H1 (cell line): ENCODE measurements at regions not wholly inside any gene's neighbourhood (a gene's known extent, or its start where the extent isn't known, plus 50 kb on each side); places are given as distances from the start of the nearest gene placed in this dataset.

ENCODE experiments used
- CTCF ChIA-PET: fragments of 300-600 bp; sonication (Branson Sonifier 250); formaldehyde crosslinking; loops from one replicate; lab custom pipeline; 2021; ENCODE audit not compliant: partially characterized antibody; lab: Charles Lee
- POLR2A ChIA-PET: fragments of 300-600 bp; sonication (Branson Sonifier 250); formaldehyde crosslinking; loops from one replicate; lab custom pipeline; 2021; ENCODE audit warnings: inconsistent platforms; ENCODE audit not compliant: partially characterized antibody; lab: Charles Lee
- DNase-seq, 2 experiments: peaks; one replicate each; pipeline versions ENCODE4 v3.0.0 to v3.0.0-alpha.2; 2010 to 2022; ENCODE audit warnings: low spot score in 2 of 2, low read depth in 1 of 2, mixed read lengths in 1 of 2
- FAIRE-seq: peaks from 2 replicates; lab custom pipeline; 2011; peaks lifted over from hg19 to GRCh38; lab: Jason Lieb, UNC
- H2AFZ ChIP-seq: 2 replicates; pipeline ENCODE4 v1.8.1; 2012; ENCODE audit warnings: low read length, inconsistent platforms
- H2AK5ac ChIP-seq: 2 replicates; pipeline ENCODE4 v1.6.1; 2013; ENCODE audit warnings: low read depth, low read length
- H2BK120ac ChIP-seq: replicated peaks from 2 replicates; pipeline ENCODE3; 2013; ENCODE audit warnings: low read depth, low read length, inconsistent platforms
- H2BK12ac ChIP-seq: 2 replicates; pipeline ENCODE4 v1.6.1; 2013; ENCODE audit warnings: low read depth, low read length
- H2BK15ac ChIP-seq: 2 replicates; pipeline ENCODE4 v1.6.1; 2013; ENCODE audit warnings: low read length
- H2BK20ac ChIP-seq: 2 replicates; pipeline ENCODE4 v1.6.1; 2013; ENCODE audit warnings: low read length
- H2BK5ac ChIP-seq: 2 replicates; pipeline ENCODE4 v1.6.1; 2013; ENCODE audit warnings: low read depth, low read length
- H3K14ac ChIP-seq: 2 replicates; pipeline ENCODE4 v1.6.1; 2013; ENCODE audit warnings: inconsistent platforms; ENCODE audit not compliant: insufficient read length
- H3K18ac ChIP-seq: 2 replicates; pipeline ENCODE4 v1.6.1; 2013; ENCODE audit warnings: low read length; ENCODE audit errors: extremely low read depth
- H3K23ac ChIP-seq: 2 replicates; pipeline ENCODE4 v1.6.1; 2013; ENCODE audit warnings: inconsistent platforms; ENCODE audit not compliant: insufficient read length
- H3K23me2 ChIP-seq: 2 replicates; pipeline ENCODE4 v1.6.1; 2013; ENCODE audit warnings: low read depth, low read length
- H3K27ac ChIP-seq: 2 replicates; pipeline ENCODE4 v1.6.1; 2011; ENCODE audit warnings: low read depth, low read length, inconsistent platforms
- H3K27me3 ChIP-seq, 4 experiments: replicated peaks in 1 of 4; 1 replicate in 1 of 4; 2 replicates in 3 of 4; pipeline versions ENCODE4 v1.6.1 to v1.8.1; 2011 to 2013; ENCODE audit warnings: low read length in 3 of 4, mild to moderate bottlenecking in 3 of 4, inconsistent platforms in 2 of 4, mixed read lengths in 2 of 4, moderate library complexity in 1 of 4; ENCODE audit not compliant: control insufficient read depth in 3 of 4, insufficient read depth in 3 of 4; ENCODE audit errors: extremely low read depth in 1 of 4
- H3K36me3 ChIP-seq, 4 experiments: 2 replicates each; pipeline versions ENCODE4 v1.6.1 to v1.8.1; 2011 to 2013; ENCODE audit warnings: mild to moderate bottlenecking in 4 of 4, low read length in 3 of 4, moderate library complexity in 2 of 4, control low read depth in 1 of 4, inconsistent platforms in 1 of 4; ENCODE audit not compliant: insufficient read depth in 4 of 4, control insufficient read depth in 2 of 4
- H3K4ac ChIP-seq: replicated peaks from 2 replicates; pipeline ENCODE3; 2013; ENCODE audit warnings: low read length, low read depth, mixed read lengths, inconsistent platforms; ENCODE audit not compliant: insufficient read length
- H3K4me1 ChIP-seq, 4 experiments: replicated peaks in 1 of 4; 1 replicate in 1 of 4; 2 replicates in 3 of 4; pipeline versions ENCODE4 v1.6.1 to v1.8.1; 2011 to 2013; ENCODE audit warnings: low read length in 3 of 4, inconsistent platforms in 2 of 4, mixed read lengths in 1 of 4; ENCODE audit not compliant: insufficient read depth in 4 of 4, control insufficient read depth in 3 of 4
- H3K4me2 ChIP-seq, 2 experiments: 2 replicates each; pipeline versions ENCODE4 v1.6.1 to v1.8.1; 2011 to 2013; ENCODE audit warnings: low read depth in 2 of 2, low read length in 2 of 2, control low read depth in 1 of 2, inconsistent platforms in 1 of 2, mild to moderate bottlenecking in 1 of 2; ENCODE audit not compliant: insufficient read depth in 1 of 2
- H3K4me3 ChIP-seq, 4 experiments: fragments of 200-600, 300-600 bp in 1 of 4; sonication (generic), shearing (Covaris generic), sonication (Bioruptor Twin) in 1 of 4; 2 replicates each; pipeline versions ENCODE4 v1.5.1 to v1.8.1; 2011 to 2016; ENCODE audit warnings: low read length in 4 of 4, low read depth in 3 of 4, control low read depth in 2 of 4, inconsistent platforms in 2 of 4, mild to moderate bottlenecking in 2 of 4, mixed read lengths in 1 of 4, moderate library complexity in 1 of 4; ENCODE audit not compliant: insufficient read depth in 2 of 4; ENCODE audit errors: extremely low read depth in 1 of 4
- H3K56ac ChIP-seq: replicated peaks from 2 replicates; pipeline ENCODE3; 2013; ENCODE audit warnings: low read depth, mild to moderate bottlenecking, mixed read lengths, low read length, inconsistent platforms; ENCODE audit not compliant: insufficient read length
- H3K79me1 ChIP-seq: 2 replicates; pipeline ENCODE4 v1.6.1; 2013; ENCODE audit warnings: low read depth, low read length, control low read depth
- H3K79me2 ChIP-seq, 2 experiments: 2 replicates each; pipeline versions ENCODE4 v1.6.1 to v1.8.1; 2012 to 2013; ENCODE audit warnings: low read length in 2 of 2, mild to moderate bottlenecking in 2 of 2, inconsistent platforms in 1 of 2; ENCODE audit not compliant: insufficient read depth in 2 of 2, control insufficient read depth in 1 of 2
- H3K9ac ChIP-seq, 4 experiments: replicated peaks in 1 of 4; 1 replicate in 1 of 4; 2 replicates in 3 of 4; pipeline versions ENCODE4 v1.6.1 to v1.8.1; 2011 to 2013; ENCODE audit warnings: low read depth in 3 of 4, low read length in 3 of 4, control low read depth in 2 of 4, mild to moderate bottlenecking in 2 of 4, moderate library complexity in 2 of 4, inconsistent platforms in 1 of 4; ENCODE audit errors: extremely low read depth in 1 of 4
- H3K9me3 ChIP-seq, 2 experiments: 2 replicates each; pipeline versions ENCODE4 v1.6.1 to v1.8.1; 2012 to 2013; ENCODE audit warnings: mild to moderate bottlenecking in 2 of 2, moderate library complexity in 2 of 2, control low read depth in 1 of 2, inconsistent platforms in 1 of 2, low read depth in 1 of 2, low read length in 1 of 2, mixed read lengths in 1 of 2; ENCODE audit not compliant: insufficient read depth in 2 of 2
- H4K20me1 ChIP-seq, 2 experiments: replicated peaks in 1 of 2; 2 replicates each; pipeline versions ENCODE3 to v1.8.1; 2011 to 2013; ENCODE audit warnings: inconsistent platforms in 2 of 2, low read length in 2 of 2, mild to moderate bottlenecking in 1 of 2; ENCODE audit not compliant: insufficient read depth in 2 of 2, control insufficient read depth in 1 of 2
- H4K5ac ChIP-seq: 2 replicates; pipeline ENCODE4 v1.6.1; 2013; ENCODE audit warnings: low read length, low read depth, mixed read lengths, inconsistent platforms; ENCODE audit not compliant: insufficient read length
- H4K8ac ChIP-seq: 2 replicates; pipeline ENCODE4 v1.8.0; 2013; ENCODE audit warnings: mild to moderate bottlenecking, moderate library complexity, low read length, inconsistent platforms; ENCODE audit not compliant: insufficient read depth; ENCODE audit errors: extremely low read depth
- H4K91ac ChIP-seq: replicated peaks from 2 replicates; pipeline ENCODE3; 2013; ENCODE audit warnings: low read length, mixed read lengths, inconsistent platforms; ENCODE audit not compliant: insufficient read length
- ASH2L ChIP-seq: fragments of 200-600, 300-600 bp; sonication (generic); IDR thresholded peaks from one replicate; pipeline ENCODE4 v1.7.1; 2017; ENCODE audit warnings: low read length
- CREB1 ChIP-seq: IDR thresholded peaks from 2 replicates; pipeline ENCODE4 v1.6.1; 2012; ENCODE audit warnings: inconsistent platforms
- CTBP2 ChIP-seq: IDR thresholded peaks from 2 replicates; pipeline ENCODE4 v1.7.0; 2011; ENCODE audit warnings: borderline replicate concordance, mild to moderate bottlenecking, moderate library complexity, mixed read lengths, low read length; ENCODE audit not compliant: insufficient read depth, insufficient read length
- JUN ChIP-seq: IDR thresholded peaks from 2 replicates; pipeline ENCODE4 v1.6.1; 2011; ENCODE audit warnings: low read depth, mild to moderate bottlenecking, improper control_type of control experiment, low read length
- MAFK ChIP-seq: IDR thresholded peaks from 2 replicates; pipeline ENCODE4 v1.6.1; 2012; ENCODE audit warnings: low read depth, mild to moderate bottlenecking, improper control_type of control experiment, low read length
- SP4 ChIP-seq: IDR thresholded peaks from 2 replicates; pipeline ENCODE4 v1.6.1; 2012; ENCODE audit warnings: low read length, inconsistent platforms
- WGBS, 2 experiments: shearing (Covaris generic) in 1 of 2; methylation state at CpG; one replicate each; pipeline versions ENCODE4 v1.1.6 to v1.1.7; 2013 to 2015; ENCODE audit warnings: low lambda C conversion rate in 2 of 2, mixed read lengths in 2 of 2, inconsistent platforms in 1 of 2, low coverage in 1 of 2, missing lambda C conversion rate in 1 of 2; ENCODE audit not compliant: insufficient replicate concordance in 2 of 2, insufficient coverage in 1 of 2, insufficient read length in 1 of 2; ENCODE audit errors: extremely low coverage in 1 of 2, missing lambda C conversion rate in 1 of 2; 5-methylcytosine and 5-hydroxymethylcytosine counted together

DNA sequence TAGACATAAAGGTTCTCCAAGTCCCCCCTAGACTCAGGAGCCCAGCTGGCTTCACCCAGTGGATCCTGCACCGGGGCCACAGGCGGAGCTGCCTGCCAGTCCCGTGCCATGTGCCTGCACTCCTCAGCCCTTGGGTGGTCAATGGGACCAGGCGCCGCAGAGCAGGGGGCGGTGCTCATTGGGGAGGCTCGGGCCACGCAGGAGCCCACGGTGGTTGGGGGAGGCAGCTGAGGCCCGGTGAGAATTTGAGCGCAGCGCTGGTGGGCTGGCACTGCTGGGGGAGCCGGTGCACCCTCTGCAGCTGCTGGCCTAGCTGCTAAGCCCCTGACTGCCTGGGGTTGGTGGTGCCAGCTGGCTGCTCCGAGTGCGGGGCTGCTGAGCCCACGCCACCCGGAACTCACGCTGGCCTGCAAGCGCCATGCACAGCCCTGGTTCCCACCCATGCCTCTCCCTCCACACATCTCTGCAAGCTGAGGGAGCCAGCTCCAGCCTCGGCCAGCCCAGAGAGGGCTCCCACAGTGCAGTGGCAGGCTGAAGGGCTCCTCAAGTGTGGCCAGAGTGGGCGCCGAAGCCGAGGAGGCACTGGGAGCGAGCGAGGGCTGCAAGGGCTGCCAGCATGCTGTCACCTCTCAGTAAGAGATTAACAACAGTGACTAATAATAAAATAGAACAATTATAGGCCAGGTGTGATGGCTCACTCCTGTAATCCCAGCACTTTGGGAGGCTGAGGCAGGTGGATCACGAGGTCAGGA is 65.9 kb downstream of the SPATA31D1 start:
- Histone ChIP-seq H3K4me1 (no peaks in the 10 kb centered on the region), H3K4ac (no peak overlapping the region), H2BK5ac (no peak overlapping the region), H3K14ac (no peak overlapping the region), H3K18ac (no peak overlapping the region), H3K9me3 (no peaks in the 10 kb centered on the region; a peak in 1 of 4 replicates), H3K4me3 (no peak overlapping the region), H4K5ac (no peak overlapping the region), H3K27ac (no peak overlapping the region), H3K36me3 (no peaks in the 10 kb centered on the region), H3K9ac (no peak overlapping the region), H2AK5ac (no peak overlapping the region), H2BK15ac (no peak overlapping the region), H3K79me2 (no peaks in the 10 kb centered on the region), H3K56ac (no peak overlapping the region), H2BK12ac (no peak overlapping the region), H3K79me1 (no peaks in the 10 kb centered on the region), H3K23me2 (no peaks in the 10 kb centered on the region), H4K8ac (no peak overlapping the region), H4K20me1 (no peaks in the 10 kb centered on the region), H3K23ac (no peak overlapping the region), H2BK20ac (no peak overlapping the region), H2BK120ac (no peak overlapping the region), H4K91ac (no peak overlapping the region), H3K27me3 (no peaks in the 10 kb centered on the region), H3K4me2 (no peak overlapping the region), H2AFZ (no peak overlapping the region)
- POLR2A ChIA-PET, result no interaction called here
- TF ChIP-seq MAFK, result no peak
- no peak for TF ChIP-seq JUN
- no peak for TF ChIP-seq SP4
- no peak for TF ChIP-seq ASH2L
- TF ChIP-seq CREB1, result no peak
- TF ChIP-seq CTBP2, result no peak
- CTCF ChIA-PET, result interaction anchor here (1.1 to 1.3 kb wide), 2 partner anchors 19 to 155 kb away, joined by 3 read pairs; no protein-coding TSS in a partner anchor
- WGBS, 2 experiments, result 98% methylated on average over 16 of the region's 26 CpGs; no CpG with 5 or more reads in 1 of the 2 experiments
- DNase-seq (no peak), FAIRE-seq (no peak)
